ENCODE measurements at regions not wholly inside any gene's neighbourhood (a gene's known extent, or its start where the extent isn't known, plus 50 kb on each side); places are given as distances from the start of the nearest gene placed in this dataset.

GRCh38 chr2:83475371-83475770, 983.7 kb downstream of the SUCLG1 start:
- ATAC-seq (no peak), DNase-seq (ENCODE audit: extremely low read depth in 1 of 4, low spot score in 3 of 4) (no peak), FAIRE-seq (no peak)
- Histone ChIP-seq H3K4me3 (no peak overlapping the region), H4K20me1 (replicated peaks; ENCODE audit: control insufficient read depth, insufficient read depth, low read length) (no peaks in the 10 kb centered on the region), H3K27ac (ENCODE audit: extremely low read depth, low read depth, low read length) (no peak overlapping the region), H3K9ac (ENCODE audit: insufficient read depth in 1 of 2, low read depth in 2 of 2, low read length in 2 of 2) (no peak overlapping the region), H3K79me2 (ENCODE audit: control insufficient read depth, insufficient read depth, low read length) (no peaks in the 10 kb centered on the region), H3K9me3 (replicated peaks; ENCODE audit: control insufficient read depth, insufficient read depth, low read depth, low read length) (no peaks in the 10 kb centered on the region), H3K27me3 (ENCODE audit: control insufficient read depth in 2 of 2, insufficient read depth in 2 of 2, low read length in 2 of 2) (no peaks in the 10 kb centered on the region), H3K4me1 (replicated peaks in 1 of 2; ENCODE audit: control insufficient read depth in 2 of 2, insufficient read depth in 2 of 2, low read length in 2 of 2) (no peaks in the 10 kb centered on the region), H3K9me1 (ENCODE audit: control insufficient read depth, insufficient read depth, low read length) (no peaks in the 10 kb centered on the region), H2AFZ (ENCODE audit: low read depth, low read length) (no peak overlapping the region), H3K4me2 (ENCODE audit: insufficient read depth, low read length) (no peak overlapping the region), H3K36me3 (ENCODE audit: control insufficient read depth, insufficient read depth, low read length) (no peaks in the 10 kb centered on the region)
- intact Hi-C loops (cut with micrococcal nuclease), result no loop called here
- WGBS (ENCODE audit: insufficient coverage, low coverage, missing lambda C conversion rate), result 3% methylated on average over 2 of the region's 2 CpGs
- ChIA-PET CTCF (ENCODE audit: low intra/inter-chr PET ratio) (no interaction called here), POLR2A (no interaction called here)
- BruUV-seq (replicated peaks), result no TSS peak
- in situ Hi-C loops (cut with MboI), result no loop called here
- no peak for TF ChIP-seq POLR2A (conservative IDR thresholded peaks at IDR 0.05)
- no peak for TF ChIP-seq CEBPG (CRISPR knock-in tag; IDR thresholded peaks at IDR 0.05)
- peak in 1 of 2 experiments; percentile 54; a peak in 2 of 4 replicates for TF ChIP-seq CEBPG (tag; conservative IDR thresholded peaks at IDR 0.05 in 1 of 2, IDR thresholded peaks at IDR 0.05 in 1 of 2)

GRCh38 chr2:83471655-83472054, 987.4 kb downstream of the SUCLG1 start:
- Histone ChIP-seq H3K4me2 (ENCODE audit: insufficient read depth, low read length) (no peak overlapping the region), H3K9me3 (replicated peaks; ENCODE audit: control insufficient read depth, insufficient read depth, low read depth, low read length) (no peaks in the 10 kb centered on the region), H2AFZ (ENCODE audit: low read depth, low read length) (no peak overlapping the region), H4K20me1 (replicated peaks; ENCODE audit: control insufficient read depth, insufficient read depth, low read length) (no peaks in the 10 kb centered on the region), H3K79me2 (ENCODE audit: control insufficient read depth, insufficient read depth, low read length) (no peaks in the 10 kb centered on the region), H3K27ac (ENCODE audit: extremely low read depth, low read depth, low read length) (no peak overlapping the region), H3K9ac (ENCODE audit: insufficient read depth in 1 of 2, low read depth in 2 of 2, low read length in 2 of 2) (no peak overlapping the region), H3K27me3 (ENCODE audit: control insufficient read depth in 2 of 2, insufficient read depth in 2 of 2, low read length in 2 of 2) (no peaks in the 10 kb centered on the region), H3K4me3 (no peak overlapping the region), H3K36me3 (ENCODE audit: control insufficient read depth, insufficient read depth, low read length) (no peaks in the 10 kb centered on the region), H3K4me1 (replicated peaks in 1 of 2; ENCODE audit: control insufficient read depth in 2 of 2, insufficient read depth in 2 of 2, low read length in 2 of 2) (no peaks in the 10 kb centered on the region), H3K9me1 (ENCODE audit: control insufficient read depth, insufficient read depth, low read length) (no peaks in the 10 kb centered on the region)
- in situ Hi-C loops (cut with MboI) (no loop called here), intact Hi-C loops (cut with micrococcal nuclease) (no loop called here)
- ChIA-PET CTCF (ENCODE audit: low intra/inter-chr PET ratio) (no interaction called here), POLR2A (no interaction called here)
- DNase-seq (ENCODE audit: extremely low read depth in 1 of 4, low spot score in 3 of 4) (no peak), FAIRE-seq (no peak), ATAC-seq (no peak)
- BruUV-seq (replicated peaks), result no TSS peak
- 6% methylated on average over 1 of the region's 1 CpG for WGBS (ENCODE audit: insufficient coverage, low coverage, missing lambda C conversion rate)
- no peak for TF ChIP-seq ZC3H11A (IDR thresholded peaks at IDR 0.05; ENCODE audit: low read depth, low read length)
